RWPE2 (cell line): ENCODE measurements at regions not wholly inside any gene's neighbourhood (a gene's known extent, or its start where the extent isn't known, plus 50 kb on each side); places are given as distances from the start of the nearest gene placed in this dataset.

Source experiments
- ATAC-seq: fragments of 200-7000 bp; cut with Tn5 transposase; 3 replicates; pipeline ENCODE4 v1.9.1; 2021; ENCODE audit warnings: low read depth
- DNase-seq: peaks from one replicate; pipeline ENCODE4 v3.0.0-alpha.2; 2020; ENCODE audit warnings: low spot score
- H3K27ac ChIP-seq: fragments of 450-650 bp; 2 replicates; pipeline ENCODE4 v1.5.1; 2017; ENCODE audit warnings: mild to moderate bottlenecking; ENCODE audit not compliant: poor library complexity, severe bottlenecking
- H3K27me3 ChIP-seq: fragments of 250-450 bp; sonication (Bioruptor Pico); 2 replicates; pipeline ENCODE4 v1.5.1; 2021; ENCODE audit warnings: mild to moderate bottlenecking, moderate library complexity; ENCODE audit not compliant: insufficient read depth, poor library complexity, severe bottlenecking
- H3K36me3 ChIP-seq: fragments of 250-450 bp; sonication (Bioruptor Pico); 2 replicates; pipeline ENCODE4 v1.5.1; 2020; ENCODE audit warnings: low read depth, mild to moderate bottlenecking, moderate library complexity
- H3K4me1 ChIP-seq: fragments of 250-450 bp; sonication (Bioruptor Pico); 2 replicates; pipeline ENCODE4 v1.5.1; 2021; ENCODE audit warnings: mild to moderate bottlenecking, moderate library complexity; ENCODE audit not compliant: insufficient read depth, poor library complexity, severe bottlenecking
- H3K4me3 ChIP-seq: fragments of 250-450 bp; sonication (Bioruptor Pico); 2 replicates; pipeline ENCODE4 v1.5.1; 2021; ENCODE audit warnings: mild to moderate bottlenecking, moderate library complexity; ENCODE audit not compliant: severe bottlenecking
- H3K9me3 ChIP-seq: fragments of 250-450 bp; sonication (Bioruptor Pico); 2 replicates; pipeline ENCODE4 v1.5.1; 2021; ENCODE audit warnings: mild to moderate bottlenecking, moderate library complexity; ENCODE audit not compliant: severe bottlenecking
- CTCF ChIP-seq: fragments of 450-650 bp; IDR thresholded peaks from one replicate; pipeline ENCODE4 v1.5.1; 2017; ENCODE audit warnings: mild to moderate bottlenecking, moderate library complexity; ENCODE audit not compliant: poor library complexity, severe bottlenecking

GRCh38 chr17:79340333-79341221, 266.0 kb downstream of the ENGASE start:
- no peaks in the 10 kb centered on the region for H3K9me3 ChIP-seq
- no peak overlapping the region for H3K4me3 ChIP-seq
- peaks cover 6% of the 10 kb centered on the region for H3K4me1 ChIP-seq
- no peak overlapping the region for H3K27ac ChIP-seq
- H3K27me3 ChIP-seq = peaks cover 41% of the 10 kb centered on the region
- TF ChIP-seq CTCF = no peak
- no peaks in the 10 kb centered on the region for H3K36me3 ChIP-seq
- DNase-seq (peak; percentile 19), ATAC-seq (no peak)

- Histone ChIP-seq H3K27ac (no peak overlapping the region), H3K4me3 (no peak overlapping the region), H3K36me3 (no peaks in the 10 kb centered on the region), H3K4me1 (peaks cover 6% of the 10 kb centered on the region), H3K9me3 (no peaks in the 10 kb centered on the region), H3K27me3 (peaks cover 36% of the 10 kb centered on the region)
- no peak for DNase-seq
- no peak for TF ChIP-seq CTCF
- no peak for ATAC-seq
Measured at GRCh38 chr17:79339321-79339720, 264.7 kb downstream of the ENGASE start.

GRCh38 chr17:79338604-79339003, 264.0 kb downstream of the ENGASE start:
- peaks cover 6% of the 10 kb centered on the region for H3K4me1 ChIP-seq
- H3K36me3 ChIP-seq = no peaks in the 10 kb centered on the region
- H3K4me3 ChIP-seq = no peak overlapping the region
- DNase-seq (no peak), ATAC-seq (peak; percentile 93)
- H3K9me3 ChIP-seq = no peaks in the 10 kb centered on the region
- H3K27ac ChIP-seq = no peak overlapping the region
- no peak for TF ChIP-seq CTCF
- H3K27me3 ChIP-seq = peaks cover 33% of the 10 kb centered on the region

- H3K27me3 ChIP-seq = peaks cover 33% of the 10 kb centered on the region
- no peak for DNase-seq
- H3K4me3 ChIP-seq = no peak overlapping the region
- no peaks in the 10 kb centered on the region for H3K36me3 ChIP-seq
- ATAC-seq = 0 out of 3 replicates have a peak, but pooled peaks have one; percentile 26
- peaks cover 6% of the 10 kb centered on the region for H3K4me1 ChIP-seq
- TF ChIP-seq CTCF = no peak
- no peaks in the 10 kb centered on the region for H3K9me3 ChIP-seq
- H3K27ac ChIP-seq = no peak overlapping the region
Measured at GRCh38 chr17:79338152-79338551, 263.5 kb downstream of the ENGASE start.

- peaks cover 33% of the 10 kb centered on the region for H3K27me3 ChIP-seq
- no peak for TF ChIP-seq CTCF
Measured at GRCh38 chr17:79337053-79337452, 262.4 kb downstream of the ENGASE start.

More at GRCh38 chr17:79337053-79337452, 262.4 kb downstream of the ENGASE start:
- no peaks in the 10 kb centered on the region for H3K36me3 ChIP-seq
- H3K4me3 ChIP-seq = no peak overlapping the region
- DNase-seq (no peak), ATAC-seq (no peak)
- no peaks in the 10 kb centered on the region for H3K9me3 ChIP-seq
- peaks cover 6% of the 10 kb centered on the region for H3K4me1 ChIP-seq
- H3K27ac ChIP-seq = no peak overlapping the region
